Sigmoid colon (tissue), 4 donors: ENCODE measurements at regions not wholly inside any gene's neighbourhood (a gene's known extent, or its start where the extent isn't known, plus 50 kb on each side); places are given as distances from the start of the nearest gene placed in this dataset.

Source experiments
- EP300 ChIP-seq, 4 donors: sonication (generic); formaldehyde crosslinking; IDR thresholded peaks; one replicate each; pipeline ENCODE4 v1.6.1; 2017; ENCODE audit warnings: antibody characterized with exemption in 4 of 4
- POLR2A ChIP-seq, 2 donors: fragments of 450-650 bp; IDR thresholded peaks; one replicate each; pipeline ENCODE4 v1.6.1; 2016; ENCODE audit warnings: antibody characterized with exemption in 2 of 2, mild to moderate bottlenecking in 2 of 2, moderate library complexity in 2 of 2
- POLR2AphosphoS5 ChIP-seq, 4 donors: sonication (generic); formaldehyde crosslinking; IDR thresholded peaks; one replicate each; pipeline ENCODE4 v1.6.1; 2017; ENCODE audit warnings: antibody characterized with exemption in 4 of 4
- TF ChIP-seq, protein P1 (sequence below), 4 experiments: fragments of 450-650 bp in 3 of 4; fragments of 200-600 bp in 1 of 4; IDR thresholded peaks; one replicate each; pipeline ENCODE4 v1.5.1; 2016 to 2019; ENCODE audit warnings: antibody characterized with exemption in 4 of 4, mild to moderate bottlenecking in 3 of 4, moderate library complexity in 2 of 4

GRCh38 chr6:22019857-22020256 lies 277.0 kb downstream of the PRL start:
- TF ChIP-seq, protein P1, sequence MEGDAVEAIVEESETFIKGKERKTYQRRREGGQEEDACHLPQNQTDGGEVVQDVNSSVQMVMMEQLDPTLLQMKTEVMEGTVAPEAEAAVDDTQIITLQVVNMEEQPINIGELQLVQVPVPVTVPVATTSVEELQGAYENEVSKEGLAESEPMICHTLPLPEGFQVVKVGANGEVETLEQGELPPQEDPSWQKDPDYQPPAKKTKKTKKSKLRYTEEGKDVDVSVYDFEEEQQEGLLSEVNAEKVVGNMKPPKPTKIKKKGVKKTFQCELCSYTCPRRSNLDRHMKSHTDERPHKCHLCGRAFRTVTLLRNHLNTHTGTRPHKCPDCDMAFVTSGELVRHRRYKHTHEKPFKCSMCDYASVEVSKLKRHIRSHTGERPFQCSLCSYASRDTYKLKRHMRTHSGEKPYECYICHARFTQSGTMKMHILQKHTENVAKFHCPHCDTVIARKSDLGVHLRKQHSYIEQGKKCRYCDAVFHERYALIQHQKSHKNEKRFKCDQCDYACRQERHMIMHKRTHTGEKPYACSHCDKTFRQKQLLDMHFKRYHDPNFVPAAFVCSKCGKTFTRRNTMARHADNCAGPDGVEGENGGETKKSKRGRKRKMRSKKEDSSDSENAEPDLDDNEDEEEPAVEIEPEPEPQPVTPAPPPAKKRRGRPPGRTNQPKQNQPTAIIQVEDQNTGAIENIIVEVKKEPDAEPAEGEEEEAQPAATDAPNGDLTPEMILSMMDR (IDR thresholded peaks at IDR 0.05), result no peak
- TF ChIP-seq POLR2AphosphoS5 (IDR thresholded peaks at IDR 0.05) (no peak), POLR2A (IDR thresholded peaks at IDR 0.05) (no peak), EP300 (IDR thresholded peaks at IDR 0.05) (no peak)
